ENCODE measurements at regions not wholly inside any gene's neighbourhood (a gene's known extent, or its start where the extent isn't known, plus 50 kb on each side); places are given as distances from the start of the nearest gene placed in this dataset.

- H4K20me1 ChIP-seq (ENCODE audit: insufficient read depth, poor library complexity, severe bottlenecking) = no peaks in the 10 kb centered on the region
- H3K4me2 ChIP-seq = peak overlapping the region; percentile 26
- H3K4me1 ChIP-seq (ENCODE audit: insufficient read depth) = peaks cover 10% of the 10 kb centered on the region
- H3K36me3 ChIP-seq (replicated peaks; ENCODE audit: insufficient read depth, low read depth) = no peaks in the 10 kb centered on the region
- TF ChIP-seq, protein P1, sequence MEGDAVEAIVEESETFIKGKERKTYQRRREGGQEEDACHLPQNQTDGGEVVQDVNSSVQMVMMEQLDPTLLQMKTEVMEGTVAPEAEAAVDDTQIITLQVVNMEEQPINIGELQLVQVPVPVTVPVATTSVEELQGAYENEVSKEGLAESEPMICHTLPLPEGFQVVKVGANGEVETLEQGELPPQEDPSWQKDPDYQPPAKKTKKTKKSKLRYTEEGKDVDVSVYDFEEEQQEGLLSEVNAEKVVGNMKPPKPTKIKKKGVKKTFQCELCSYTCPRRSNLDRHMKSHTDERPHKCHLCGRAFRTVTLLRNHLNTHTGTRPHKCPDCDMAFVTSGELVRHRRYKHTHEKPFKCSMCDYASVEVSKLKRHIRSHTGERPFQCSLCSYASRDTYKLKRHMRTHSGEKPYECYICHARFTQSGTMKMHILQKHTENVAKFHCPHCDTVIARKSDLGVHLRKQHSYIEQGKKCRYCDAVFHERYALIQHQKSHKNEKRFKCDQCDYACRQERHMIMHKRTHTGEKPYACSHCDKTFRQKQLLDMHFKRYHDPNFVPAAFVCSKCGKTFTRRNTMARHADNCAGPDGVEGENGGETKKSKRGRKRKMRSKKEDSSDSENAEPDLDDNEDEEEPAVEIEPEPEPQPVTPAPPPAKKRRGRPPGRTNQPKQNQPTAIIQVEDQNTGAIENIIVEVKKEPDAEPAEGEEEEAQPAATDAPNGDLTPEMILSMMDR (IDR thresholded peaks at IDR 0.05; ENCODE audit: poor library complexity) = no peak
- TF ChIP-seq EZH2phosphoT487 (IDR thresholded peaks at IDR 0.05; ENCODE audit: low read depth, severe bottlenecking, unreplicated experiment) (no peak), EZH2 (IDR thresholded peaks at IDR 0.05; ENCODE audit: borderline replicate concordance) (no peak)
- no peaks in the 10 kb centered on the region for H3K27me3 ChIP-seq
- H3K79me2 ChIP-seq = no peaks in the 10 kb centered on the region
- no peaks in the 10 kb centered on the region for H3K9me2 ChIP-seq (replicated peaks; ENCODE audit: insufficient read depth)
- peak overlapping the region; percentile 31 for H3K27ac ChIP-seq
- DNase-seq (ENCODE audit: low spot score) = no peak
- H2AFZ ChIP-seq = no peak overlapping the region
- WGBS (ENCODE audit: low lambda C conversion rate, missing lambda C conversion rate) = 90% methylated on average over 2 of the region's 2 CpGs
- H3K9me3 ChIP-seq (ENCODE audit: low read depth) = no peaks in the 10 kb centered on the region
- H3K4me3 ChIP-seq = no peak overlapping the region
Observed at GRCh38 chr4:30904215-30904555, 184.0 kb downstream of the PCDH7 start.

DNA sequence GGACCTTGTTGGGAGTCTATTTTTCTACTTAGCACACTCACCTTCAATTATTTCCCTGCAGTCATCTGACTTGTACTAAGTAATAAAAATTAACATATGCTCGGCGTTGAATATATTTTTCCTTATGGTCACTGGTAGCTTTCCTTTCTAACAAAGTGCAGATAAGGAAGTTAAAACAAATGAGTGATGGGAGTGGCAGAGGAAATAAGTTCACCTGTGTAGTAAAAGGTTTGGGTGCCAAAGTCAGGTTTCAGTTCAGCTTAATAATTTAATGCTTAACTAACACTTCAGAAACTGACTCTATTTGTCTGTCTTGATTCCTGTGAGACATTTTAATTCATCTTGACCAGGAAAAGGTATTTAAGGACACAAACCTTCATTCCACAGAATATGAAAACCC lies 184.4 kb downstream of the PCDH7 start:
- no peaks in the 10 kb centered on the region for H3K9me2 ChIP-seq (replicated peaks; ENCODE audit: insufficient read depth)

GRCh38 chr4:30912098-30912714 lies 192.0 kb downstream of the PCDH7 start:
- H3K4me2 ChIP-seq = peak overlapping the region; percentile 14
- no peaks in the 10 kb centered on the region for H3K79me2 ChIP-seq
- no peaks in the 10 kb centered on the region for H3K27me3 ChIP-seq
- H4K20me1 ChIP-seq (ENCODE audit: insufficient read depth, poor library complexity, severe bottlenecking) = no peaks in the 10 kb centered on the region
- H3K4me1 ChIP-seq (ENCODE audit: insufficient read depth) = peaks cover 13% of the 10 kb centered on the region
- no peak overlapping the region for H3K27ac ChIP-seq
- H2AFZ ChIP-seq = no peak overlapping the region
- WGBS (ENCODE audit: low lambda C conversion rate, missing lambda C conversion rate) = 0% methylated on average over 1 of the region's 1 CpG
- no peak for DNase-seq (ENCODE audit: low spot score)
- no peaks in the 10 kb centered on the region for H3K9me2 ChIP-seq (replicated peaks; ENCODE audit: insufficient read depth)
- TF ChIP-seq EZH2phosphoT487 (IDR thresholded peaks at IDR 0.05; ENCODE audit: low read depth, severe bottlenecking, unreplicated experiment) (no peak), EZH2 (IDR thresholded peaks at IDR 0.05; ENCODE audit: borderline replicate concordance) (no peak)
- TF ChIP-seq, protein P1 (IDR thresholded peaks at IDR 0.05; ENCODE audit: poor library complexity) = no peak
- no peaks in the 10 kb centered on the region for H3K36me3 ChIP-seq (replicated peaks; ENCODE audit: insufficient read depth, low read depth)
- no peak overlapping the region for H3K4me3 ChIP-seq
- no peaks in the 10 kb centered on the region for H3K9me3 ChIP-seq (ENCODE audit: low read depth)

More for the DNA sequence above, 184.4 kb downstream of the PCDH7 start:
- no peaks in the 10 kb centered on the region for H3K27me3 ChIP-seq
- H3K27ac ChIP-seq = peak overlapping the region; percentile 31
- H3K4me1 ChIP-seq (ENCODE audit: insufficient read depth) = peaks cover 10% of the 10 kb centered on the region
- TF ChIP-seq EZH2 (IDR thresholded peaks at IDR 0.05; ENCODE audit: borderline replicate concordance) = no peak
- TF ChIP-seq EZH2phosphoT487 (IDR thresholded peaks at IDR 0.05; ENCODE audit: low read depth, severe bottlenecking, unreplicated experiment) = no peak
- TF ChIP-seq, protein P1 (IDR thresholded peaks at IDR 0.05; ENCODE audit: poor library complexity) = no peak
- DNase-seq (ENCODE audit: low spot score) = peak; percentile 8
- H3K4me2 ChIP-seq = peak overlapping the region; percentile 26
- no peak overlapping the region for H2AFZ ChIP-seq
- no peak overlapping the region for H3K4me3 ChIP-seq
- no peaks in the 10 kb centered on the region for H4K20me1 ChIP-seq (ENCODE audit: insufficient read depth, poor library complexity, severe bottlenecking)
- H3K9me3 ChIP-seq (ENCODE audit: low read depth) = no peaks in the 10 kb centered on the region
- H3K79me2 ChIP-seq = no peaks in the 10 kb centered on the region
- WGBS (ENCODE audit: low lambda C conversion rate, missing lambda C conversion rate) = 70% methylated on average over 2 of the region's 2 CpGs
- no peaks in the 10 kb centered on the region for H3K36me3 ChIP-seq (replicated peaks; ENCODE audit: insufficient read depth, low read depth)
